Keratinocyte (primary cell): ENCODE measurements at regions not wholly inside any gene's neighbourhood (a gene's known extent, or its start where the extent isn't known, plus 50 kb on each side); places are given as distances from the start of the nearest gene placed in this dataset.

Experiments used
- CTCF ChIP-seq, 3 experiments: IDR thresholded peaks in 1 of 3; conservative IDR thresholded peaks in 1 of 3; optimal IDR thresholded peaks in 1 of 3; 2 replicates in 2 of 3; 3 replicates in 1 of 3; pipeline versions ENCODE3 to v1.5.1; 2011; ENCODE audit warnings: low read length in 3 of 3, mild to moderate bottlenecking in 3 of 3, moderate library complexity in 2 of 3, control low read depth in 1 of 3, inconsistent platforms in 1 of 3; ENCODE audit not compliant: insufficient read depth in 2 of 3; ENCODE audit errors: extremely low read depth in 1 of 3
- EZH2 ChIP-seq: IDR thresholded peaks from one replicate; pipeline ENCODE4 v1.6.1; 2012; ENCODE audit warnings: inconsistent platforms, mild to moderate bottlenecking, low read length, moderate library complexity

DNA sequence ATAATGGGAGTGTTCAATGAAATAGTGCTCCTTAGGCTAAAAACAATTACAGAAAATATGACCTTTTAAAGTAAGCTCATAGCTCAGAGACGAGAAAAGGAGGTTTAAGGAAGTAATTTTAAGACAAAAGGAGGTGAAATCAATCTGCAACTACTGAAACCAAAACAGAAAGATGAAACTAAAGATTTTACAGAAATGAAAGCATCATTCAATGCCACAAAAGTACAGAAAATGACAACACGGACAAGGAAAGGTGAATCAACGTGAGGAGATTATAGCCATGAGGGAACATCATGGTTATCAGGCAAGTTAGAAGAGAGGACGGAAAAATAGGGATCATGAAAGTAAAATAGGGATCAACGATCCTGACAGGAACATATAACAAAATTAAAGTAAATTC lies 745.2 kb downstream of the PCDH17 start:
- no peak for TF ChIP-seq CTCF (optimal IDR thresholded peaks at IDR 0.05 in 1 of 3, IDR thresholded peaks at IDR 0.05 in 1 of 3, conservative IDR thresholded peaks at IDR 0.05 in 1 of 3; ENCODE audit: extremely low read depth in 1 of 3, insufficient read depth in 2 of 3, low read length in 3 of 3)
- TF ChIP-seq EZH2: no peak
